ENCODE measurements at regions not wholly inside any gene's neighbourhood (a gene's known extent, or its start where the extent isn't known, plus 50 kb on each side); places are given as distances from the start of the nearest gene placed in this dataset.

DNA sequence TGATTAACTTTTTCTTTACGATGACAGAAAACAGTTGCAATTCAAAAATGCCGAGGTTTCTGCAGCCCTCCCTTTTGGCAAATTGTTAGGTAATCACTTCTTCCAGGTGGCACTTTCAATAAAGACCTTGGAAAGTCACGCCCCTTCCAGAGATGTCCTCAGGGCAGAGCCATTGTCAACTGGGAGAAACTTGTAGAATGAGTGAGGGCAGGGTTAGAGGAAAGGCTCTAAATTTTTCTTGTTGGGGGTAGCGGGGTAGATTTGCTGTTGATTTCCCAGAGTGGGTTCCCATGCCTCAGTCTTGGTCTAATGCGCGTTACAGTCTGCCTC lies 421.1 kb downstream of the FGF9 start:
- no peak overlapping the region for H2AFZ ChIP-seq (ENCODE audit: low read length)
- H3K27me3 ChIP-seq (ENCODE audit: control insufficient read depth, insufficient read depth, low read length): no peaks in the 10 kb centered on the region
- no peak for DNase-seq (ENCODE audit: low read depth in 2 of 2)
- H3K27ac ChIP-seq (ENCODE audit: insufficient read depth, low read length): no peak overlapping the region
- no peaks in the 10 kb centered on the region for H3K79me2 ChIP-seq (ENCODE audit: control insufficient read depth, insufficient read depth, low read length)
- no peaks in the 10 kb centered on the region for H3K36me3 ChIP-seq (ENCODE audit: control insufficient read depth, insufficient read depth, low read length)
- H4K20me1 ChIP-seq (ENCODE audit: control insufficient read depth, extremely low read depth, insufficient read depth, low read length): no peaks in the 10 kb centered on the region
- no peaks in the 10 kb centered on the region for H3K9me3 ChIP-seq (ENCODE audit: control insufficient read depth, insufficient read depth, low read depth, low read length)
- H3K4me1 ChIP-seq (ENCODE audit: control insufficient read depth, extremely low read depth, insufficient read depth, low read length): peaks cover 5% of the 10 kb centered on the region
- no peak overlapping the region for H3K9ac ChIP-seq (ENCODE audit: insufficient read depth, low read length)
- H3K4me2 ChIP-seq (ENCODE audit: extremely low read depth, insufficient read depth, low read length): no peak overlapping the region
- H3K4me3 ChIP-seq (replicated peaks in 1 of 4; ENCODE audit: control extremely low read depth in 1 of 4, insufficient read depth in 1 of 4, low read depth in 3 of 4, low read length in 4 of 4): no peak overlapping the region
- TF ChIP-seq, protein P1, sequence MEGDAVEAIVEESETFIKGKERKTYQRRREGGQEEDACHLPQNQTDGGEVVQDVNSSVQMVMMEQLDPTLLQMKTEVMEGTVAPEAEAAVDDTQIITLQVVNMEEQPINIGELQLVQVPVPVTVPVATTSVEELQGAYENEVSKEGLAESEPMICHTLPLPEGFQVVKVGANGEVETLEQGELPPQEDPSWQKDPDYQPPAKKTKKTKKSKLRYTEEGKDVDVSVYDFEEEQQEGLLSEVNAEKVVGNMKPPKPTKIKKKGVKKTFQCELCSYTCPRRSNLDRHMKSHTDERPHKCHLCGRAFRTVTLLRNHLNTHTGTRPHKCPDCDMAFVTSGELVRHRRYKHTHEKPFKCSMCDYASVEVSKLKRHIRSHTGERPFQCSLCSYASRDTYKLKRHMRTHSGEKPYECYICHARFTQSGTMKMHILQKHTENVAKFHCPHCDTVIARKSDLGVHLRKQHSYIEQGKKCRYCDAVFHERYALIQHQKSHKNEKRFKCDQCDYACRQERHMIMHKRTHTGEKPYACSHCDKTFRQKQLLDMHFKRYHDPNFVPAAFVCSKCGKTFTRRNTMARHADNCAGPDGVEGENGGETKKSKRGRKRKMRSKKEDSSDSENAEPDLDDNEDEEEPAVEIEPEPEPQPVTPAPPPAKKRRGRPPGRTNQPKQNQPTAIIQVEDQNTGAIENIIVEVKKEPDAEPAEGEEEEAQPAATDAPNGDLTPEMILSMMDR (conservative IDR thresholded peaks at IDR 0.05 in 1 of 2, IDR thresholded peaks at IDR 0.05 in 1 of 2; ENCODE audit: low read depth in 1 of 2, low read length in 2 of 2): no peak
- TF ChIP-seq EZH2 (IDR thresholded peaks at IDR 0.05; ENCODE audit: low read length, missing control alignments): no peak

DNA sequence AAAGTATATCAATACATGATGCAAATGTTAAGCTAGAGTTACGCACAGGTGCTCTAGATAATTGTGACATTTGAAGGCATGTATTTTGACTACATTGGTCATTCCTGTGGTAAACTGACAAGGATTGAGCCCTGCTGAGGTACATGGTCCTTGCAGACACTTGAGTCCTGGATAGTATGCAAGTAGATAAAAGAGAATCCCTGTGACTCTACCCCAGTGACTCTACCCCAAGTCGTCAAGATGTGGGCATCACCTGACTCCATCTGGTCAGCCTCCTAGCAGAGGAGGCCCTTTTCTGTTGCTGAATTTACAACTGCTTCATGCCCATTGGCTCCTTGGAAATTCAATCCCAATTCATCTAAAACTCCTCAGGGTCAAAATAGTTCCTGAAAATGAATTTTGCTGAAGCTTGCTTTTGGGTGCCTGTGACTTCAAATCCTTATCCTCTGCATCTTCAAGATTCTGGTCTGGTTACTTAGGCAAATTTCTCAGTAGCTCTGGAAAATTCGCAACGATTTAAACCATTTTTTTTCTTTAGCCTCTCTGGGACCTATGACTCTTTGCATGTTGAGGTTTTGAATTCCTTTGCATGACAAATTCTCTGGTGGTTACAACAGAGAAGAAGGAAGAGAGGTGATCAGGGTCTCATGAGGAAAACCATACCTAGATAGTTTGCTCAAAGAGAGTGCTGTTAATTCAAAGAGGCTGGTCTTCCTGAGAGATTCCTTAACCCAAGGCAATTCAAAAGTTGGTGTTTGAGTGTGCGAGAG lies 422.1 kb downstream of the FGF9 start:
- Histone ChIP-seq H3K9ac (ENCODE audit: insufficient read depth, low read length) (no peak overlapping the region), H3K4me2 (ENCODE audit: extremely low read depth, insufficient read depth, low read length) (no peak overlapping the region), H3K36me3 (ENCODE audit: control insufficient read depth, insufficient read depth, low read length) (no peaks in the 10 kb centered on the region), H3K27me3 (ENCODE audit: control insufficient read depth, insufficient read depth, low read length) (no peaks in the 10 kb centered on the region), H3K79me2 (ENCODE audit: control insufficient read depth, insufficient read depth, low read length) (no peaks in the 10 kb centered on the region), H3K27ac (ENCODE audit: insufficient read depth, low read length) (no peak overlapping the region), H3K4me3 (replicated peaks in 1 of 4; ENCODE audit: control extremely low read depth in 1 of 4, insufficient read depth in 1 of 4, low read depth in 3 of 4, low read length in 4 of 4) (no peak overlapping the region), H3K9me3 (ENCODE audit: control insufficient read depth, insufficient read depth, low read depth, low read length) (no peaks in the 10 kb centered on the region), H3K4me1 (ENCODE audit: control insufficient read depth, extremely low read depth, insufficient read depth, low read length) (peaks cover 5% of the 10 kb centered on the region), H2AFZ (ENCODE audit: low read length) (no peak overlapping the region), H4K20me1 (ENCODE audit: control insufficient read depth, extremely low read depth, insufficient read depth, low read length) (no peaks in the 10 kb centered on the region)
- DNase-seq (ENCODE audit: low read depth in 2 of 2): no peak
- TF ChIP-seq, protein P1 (conservative IDR thresholded peaks at IDR 0.05 in 1 of 2, IDR thresholded peaks at IDR 0.05 in 1 of 2; ENCODE audit: low read depth in 1 of 2, low read length in 2 of 2): no peak
- TF ChIP-seq EZH2 (IDR thresholded peaks at IDR 0.05; ENCODE audit: low read length, missing control alignments): no peak

DNA sequence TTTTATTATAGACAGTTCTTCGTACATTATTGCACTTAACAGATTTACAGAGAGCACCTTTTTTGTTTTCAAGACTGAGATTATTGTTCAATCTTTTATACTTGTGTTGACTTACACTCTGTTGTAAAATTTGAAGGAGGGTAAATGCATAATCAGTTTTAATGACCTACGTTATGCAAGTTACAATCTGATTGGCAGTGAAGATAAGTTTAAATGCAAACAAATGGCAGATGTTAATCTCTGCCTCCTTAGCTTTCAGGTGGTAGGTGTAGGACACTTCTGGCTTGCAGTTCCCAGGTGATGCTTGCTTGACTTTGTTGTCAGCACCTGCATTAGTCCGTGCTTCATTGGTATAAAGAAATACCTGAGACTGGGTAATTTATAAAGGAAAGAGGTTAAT lies 424.9 kb downstream of the FGF9 start:
- Histone ChIP-seq H3K27ac (ENCODE audit: insufficient read depth, low read length) (no peak overlapping the region), H3K9me3 (ENCODE audit: control insufficient read depth, insufficient read depth, low read depth, low read length) (no peaks in the 10 kb centered on the region), H3K4me3 (replicated peaks in 1 of 4; ENCODE audit: control extremely low read depth in 1 of 4, insufficient read depth in 1 of 4, low read depth in 3 of 4, low read length in 4 of 4) (no peak overlapping the region), H3K79me2 (ENCODE audit: control insufficient read depth, insufficient read depth, low read length) (no peaks in the 10 kb centered on the region), H3K4me2 (ENCODE audit: extremely low read depth, insufficient read depth, low read length) (no peak overlapping the region), H3K9ac (ENCODE audit: insufficient read depth, low read length) (no peak overlapping the region), H3K36me3 (ENCODE audit: control insufficient read depth, insufficient read depth, low read length) (no peaks in the 10 kb centered on the region), H3K4me1 (ENCODE audit: control insufficient read depth, extremely low read depth, insufficient read depth, low read length) (peaks cover 5% of the 10 kb centered on the region), H4K20me1 (ENCODE audit: control insufficient read depth, extremely low read depth, insufficient read depth, low read length) (no peaks in the 10 kb centered on the region), H2AFZ (ENCODE audit: low read length) (no peak overlapping the region), H3K27me3 (ENCODE audit: control insufficient read depth, insufficient read depth, low read length) (no peaks in the 10 kb centered on the region)
- DNase-seq (ENCODE audit: low read depth in 2 of 2): no peak
- TF ChIP-seq EZH2 (IDR thresholded peaks at IDR 0.05; ENCODE audit: low read length, missing control alignments): no peak
- TF ChIP-seq, protein P1 (conservative IDR thresholded peaks at IDR 0.05 in 1 of 2, IDR thresholded peaks at IDR 0.05 in 1 of 2; ENCODE audit: low read depth in 1 of 2, low read length in 2 of 2): no peak
